MM.1S (cell line): ENCODE measurements at regions not wholly inside any gene's neighbourhood (a gene's known extent, or its start where the extent isn't known, plus 50 kb on each side); places are given as distances from the start of the nearest gene placed in this dataset.
A peak's percentile ranks its signal among the peaks of the same experiment; 100 is the strongest.

Experiments used
- CTCF ChIP-seq: fragments of 300-600 bp; sonication (generic); IDR thresholded peaks from 2 replicates; pipeline ENCODE4 v1.5.1; 2016; ENCODE audit warnings: antibody characterized with exemption, low read length, mixed read lengths
- EZH2 ChIP-seq: fragments of 300-600 bp; sonication (generic); optimal IDR thresholded peaks from 2 replicates; pipeline ENCODE3; 2017; ENCODE audit warnings: low read depth, mild to moderate bottlenecking, antibody characterized with exemption, low read length, mixed read lengths
- EZH2phosphoT487 ChIP-seq: fragments of 300-600 bp; sonication (generic); IDR thresholded peaks from 2 replicates; pipeline ENCODE4 v1.6.1; 2018; ENCODE audit warnings: antibody characterized with exemption, low read length

- TF ChIP-seq CTCF (peak; percentile 31; the same call in 1 of the 2 replicates), EZH2 (no peak), EZH2phosphoT487 (no peak)
Measured at GRCh38 chr5:145680169-145680568, 155.0 kb downstream of the PRELID2 start.
